ENCODE measurements at regions not wholly inside any gene's neighbourhood (a gene's known extent, or its start where the extent isn't known, plus 50 kb on each side); places are given as distances from the start of the nearest gene placed in this dataset.

DNA sequence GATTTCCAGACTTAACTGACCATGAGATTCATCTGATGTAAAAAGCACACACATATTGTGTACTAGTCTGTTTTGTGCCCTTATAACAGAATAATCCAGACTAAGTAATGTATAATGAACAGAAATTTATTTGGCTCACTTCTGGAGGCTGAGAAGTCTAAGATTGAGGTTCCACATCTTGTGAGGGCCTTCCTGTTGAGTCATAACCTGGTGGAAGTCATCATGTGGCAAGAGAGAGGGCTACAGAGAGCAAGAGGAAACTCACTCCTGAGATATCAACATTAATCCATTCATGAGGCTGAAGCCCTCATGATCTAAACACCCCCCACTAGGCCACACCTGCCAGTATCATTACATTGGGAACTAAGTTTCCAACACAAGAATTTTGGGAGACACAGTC lies 977.6 kb downstream of the MCTP2 start:
- TF ChIP-seq POLR2AphosphoS5 (IDR thresholded peaks at IDR 0.05; ENCODE audit: low read depth) = no peak
- TF ChIP-seq, protein P1, sequence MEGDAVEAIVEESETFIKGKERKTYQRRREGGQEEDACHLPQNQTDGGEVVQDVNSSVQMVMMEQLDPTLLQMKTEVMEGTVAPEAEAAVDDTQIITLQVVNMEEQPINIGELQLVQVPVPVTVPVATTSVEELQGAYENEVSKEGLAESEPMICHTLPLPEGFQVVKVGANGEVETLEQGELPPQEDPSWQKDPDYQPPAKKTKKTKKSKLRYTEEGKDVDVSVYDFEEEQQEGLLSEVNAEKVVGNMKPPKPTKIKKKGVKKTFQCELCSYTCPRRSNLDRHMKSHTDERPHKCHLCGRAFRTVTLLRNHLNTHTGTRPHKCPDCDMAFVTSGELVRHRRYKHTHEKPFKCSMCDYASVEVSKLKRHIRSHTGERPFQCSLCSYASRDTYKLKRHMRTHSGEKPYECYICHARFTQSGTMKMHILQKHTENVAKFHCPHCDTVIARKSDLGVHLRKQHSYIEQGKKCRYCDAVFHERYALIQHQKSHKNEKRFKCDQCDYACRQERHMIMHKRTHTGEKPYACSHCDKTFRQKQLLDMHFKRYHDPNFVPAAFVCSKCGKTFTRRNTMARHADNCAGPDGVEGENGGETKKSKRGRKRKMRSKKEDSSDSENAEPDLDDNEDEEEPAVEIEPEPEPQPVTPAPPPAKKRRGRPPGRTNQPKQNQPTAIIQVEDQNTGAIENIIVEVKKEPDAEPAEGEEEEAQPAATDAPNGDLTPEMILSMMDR (conservative IDR thresholded peaks at IDR 0.05; ENCODE audit: low read depth in 2 of 2) = no peak
